IMR-90 (cell line): ENCODE measurements at regions not wholly inside any gene's neighbourhood (a gene's known extent, or its start where the extent isn't known, plus 50 kb on each side); places are given as distances from the start of the nearest gene placed in this dataset.

ENCODE experiments used
- ATAC-seq: fragments of 200-7000 bp; cut with Tn5 transposase; 2 replicates; pipeline ENCODE4 v1.9.1; 2020; ENCODE audit warnings: low read depth, mild to moderate bottlenecking, moderate library complexity
- BruUV-seq: library from RNA; stranded (reverse); fragments of 400-500 nt; replicated peaks from 2 replicates; lab custom pipeline; 2021; lab: Mats Ljungman, UMichigan
- CTCF ChIA-PET: fragments of 300-600 bp; formaldehyde crosslinking; extraction: SDS; loops from one replicate; lab custom pipeline; 2021; ENCODE audit warnings: antibody characterized with exemption; lab: Yijun Ruan, JAX
- POLR2A ChIA-PET: fragments of 300-600 bp; sonication (Branson Sonifier 250); formaldehyde crosslinking; loops from one replicate; lab custom pipeline; 2022; ENCODE audit warnings: antibody characterized with exemption; ENCODE audit not compliant: unreplicated experiment; lab: Charles Lee
- DNase-seq: peaks from one replicate; pipeline ENCODE4 v3.0.0; 2013
- H2AFZ ChIP-seq: replicated peaks from 2 replicates; pipeline ENCODE3; 2013; ENCODE audit warnings: low read length, mild to moderate bottlenecking; ENCODE audit not compliant: poor library complexity
- H2AK5ac ChIP-seq: 2 replicates; pipeline ENCODE4 v1.6.1; 2013; ENCODE audit warnings: low read depth, low read length, inconsistent platforms
- H2AK9ac ChIP-seq: replicated peaks from 2 replicates; pipeline ENCODE3; 2013; ENCODE audit warnings: mild to moderate bottlenecking, low read depth, low read length, moderate library complexity; ENCODE audit not compliant: poor library complexity
- H2BK120ac ChIP-seq: 2 replicates; pipeline ENCODE4 v1.6.1; 2013; ENCODE audit warnings: low read depth, low read length, inconsistent platforms
- H2BK15ac ChIP-seq: 3 replicates; pipeline ENCODE4 v1.6.1; 2013; ENCODE audit warnings: low read depth, low read length, inconsistent platforms
- H2BK20ac ChIP-seq: 2 replicates; pipeline ENCODE4 v1.6.1; 2013; ENCODE audit warnings: low read depth, mild to moderate bottlenecking, inconsistent platforms, low read length, moderate library complexity
- H2BK5ac ChIP-seq: 2 replicates; pipeline ENCODE4 v1.6.1; 2013; ENCODE audit warnings: mild to moderate bottlenecking, low read depth, low read length, inconsistent platforms; ENCODE audit not compliant: poor library complexity, severe bottlenecking
- H3K14ac ChIP-seq: replicated peaks from 2 replicates; pipeline ENCODE4 v1.6.1; 2013; ENCODE audit warnings: low read depth, low read length, inconsistent platforms
- H3K18ac ChIP-seq: 2 replicates; pipeline ENCODE4 v1.6.1; 2013; ENCODE audit warnings: low read depth, low read length, control low read depth
- H3K23ac ChIP-seq: 2 replicates; pipeline ENCODE4 v1.6.1; 2013; ENCODE audit warnings: low read depth, low read length, inconsistent platforms
- H3K27ac ChIP-seq: 2 replicates; pipeline ENCODE4 v1.5.1; 2013; ENCODE audit warnings: mild to moderate bottlenecking, control low read depth, low read length; ENCODE audit not compliant: insufficient read depth
- H3K27me3 ChIP-seq: 2 replicates; pipeline ENCODE4 v1.6.1; 2013; ENCODE audit warnings: low read length; ENCODE audit not compliant: control insufficient read depth, insufficient read depth
- H3K36me3 ChIP-seq: 2 replicates; pipeline ENCODE4 v1.6.1; 2013; ENCODE audit warnings: low read length, mixed read lengths; ENCODE audit not compliant: control insufficient read depth, insufficient read depth
- H3K4ac ChIP-seq: 2 replicates; pipeline ENCODE4 v1.6.1; 2013; ENCODE audit warnings: low read depth, low read length, inconsistent platforms
- H3K4me1 ChIP-seq: 2 replicates; pipeline ENCODE4 v1.6.1; 2013; ENCODE audit warnings: low read length, mixed read lengths; ENCODE audit not compliant: control insufficient read depth, insufficient read depth
- H3K4me2 ChIP-seq: 2 replicates; pipeline ENCODE4 v1.6.1; 2013; ENCODE audit warnings: low read depth, mild to moderate bottlenecking, control low read depth, low read length, moderate library complexity
- H3K4me3 ChIP-seq: 2 replicates; pipeline ENCODE4 v1.5.1; 2013; ENCODE audit warnings: low read depth, mild to moderate bottlenecking, control low read depth, low read length, moderate library complexity; ENCODE audit not compliant: insufficient read depth
- H3K56ac ChIP-seq: 2 replicates; pipeline ENCODE4 v1.6.1; 2013; ENCODE audit warnings: low read length, inconsistent platforms; ENCODE audit not compliant: insufficient read depth; ENCODE audit errors: extremely low read depth
- H3K79me1 ChIP-seq, 2 experiments: 2 replicates each; pipeline ENCODE4 v1.6.1; 2013; ENCODE audit warnings: low read length in 2 of 2, inconsistent platforms in 1 of 2, low read depth in 1 of 2
- H3K9ac ChIP-seq: 2 replicates; pipeline ENCODE4 v1.6.1; 2013; ENCODE audit warnings: low read depth, low read length, control low read depth
- H3K9me1 ChIP-seq: 2 replicates; pipeline ENCODE4 v1.6.1; 2013; ENCODE audit warnings: low read length, inconsistent platforms; ENCODE audit not compliant: insufficient read depth
- H3K9me3 ChIP-seq: 2 replicates; pipeline ENCODE4 v1.6.1; 2013; ENCODE audit warnings: low read length; ENCODE audit not compliant: control insufficient read depth, insufficient read depth
- H4K20me1 ChIP-seq: 2 replicates; pipeline ENCODE4 v1.6.1; 2013; ENCODE audit warnings: low read length, inconsistent platforms; ENCODE audit not compliant: insufficient read depth
- H4K5ac ChIP-seq: 2 replicates; pipeline ENCODE4 v1.6.1; 2013; ENCODE audit warnings: mild to moderate bottlenecking, low read depth, low read length, control low read depth
- H4K8ac ChIP-seq, 2 experiments: 2 replicates each; pipeline ENCODE4 v1.6.1; 2013; ENCODE audit warnings: low read depth in 2 of 2, low read length in 2 of 2, control low read depth in 1 of 2, inconsistent platforms in 1 of 2
- H4K91ac ChIP-seq: 2 replicates; pipeline ENCODE4 v1.6.1; 2013; ENCODE audit warnings: low read depth, low read length, inconsistent platforms; ENCODE audit not compliant: insufficient read depth
- CEBPB ChIP-seq: IDR thresholded peaks from 2 replicates; pipeline ENCODE4 v1.6.1; 2012; ENCODE audit warnings: low read depth, low read length, improper control_type of control experiment
- MAFK ChIP-seq: IDR thresholded peaks from 2 replicates; pipeline ENCODE4 v1.6.1; 2012; ENCODE audit warnings: low read depth, low read length, improper control_type of control experiment
- MXI1 ChIP-seq: IDR thresholded peaks from 2 replicates; pipeline ENCODE4 v1.6.1; 2012; ENCODE audit warnings: low read depth, mild to moderate bottlenecking, low read length, moderate library complexity, borderline replicate concordance
- RCOR1 ChIP-seq: IDR thresholded peaks from 2 replicates; pipeline ENCODE4 v1.6.1; 2012; ENCODE audit warnings: mild to moderate bottlenecking, low read length, improper control_type of control experiment; ENCODE audit not compliant: insufficient replicate concordance
- RFX5 ChIP-seq: IDR thresholded peaks from 2 replicates; pipeline ENCODE4 v1.8.0; 2012; ENCODE audit warnings: low read depth, mild to moderate bottlenecking, low read length, moderate library complexity
- SMC3 ChIP-seq: fragments of 150-350 bp; IDR thresholded peaks from 2 replicates; pipeline ENCODE4 v1.6.1; 2016; ENCODE audit warnings: low read depth, mild to moderate bottlenecking, antibody characterized with exemption, low read length, moderate library complexity
- USF2 ChIP-seq: fragments of 150-350 bp; IDR thresholded peaks from 2 replicates; pipeline ENCODE4 v1.6.1; 2017; ENCODE audit warnings: mild to moderate bottlenecking, antibody characterized with exemption, low read length, low read depth
- WGBS, 2 experiments: methylation state at CpG; one replicate each; pipeline versions ENCODE4 v1.1.5 to v1.1.7; 2013; ENCODE audit warnings: missing lambda C conversion rate in 2 of 2; ENCODE audit not compliant: insufficient read length in 1 of 2; ENCODE audit errors: extremely low coverage in 2 of 2; 5-methylcytosine and 5-hydroxymethylcytosine counted together
- dilution Hi-C: fragments of 300-500 bp; cut with HindIII; formaldehyde crosslinking; loops from one replicate; pipeline ENCODE4 v1.14.3; 2018; ENCODE audit warnings: low sequenced_read_pairs; ENCODE audit not compliant: unreplicated experiment
- in situ Hi-C: fragments of 300-500 bp; cut with MboI; formaldehyde crosslinking; loops from 3 replicates; pipeline ENCODE4 v1.14.3; 2019; ENCODE audit warnings: low sequenced_read_pairs, inconsistent platforms, mixed read lengths
- intact Hi-C: fragments of 100-400 bp; cut with micrococcal nuclease; formaldehyde crosslinking; loops from 2 replicates; pipeline ENCODE4 v1.10.0; 2022
- TF ChIP-seq, protein P1 (sequence below): fragments of 150-350 bp; IDR thresholded peaks from 2 replicates; pipeline ENCODE4 v1.6.1; 2016; ENCODE audit warnings: low read depth, mild to moderate bottlenecking, low read length, moderate library complexity, borderline replicate concordance

- H3K9me3 ChIP-seq = no peaks in the 10 kb centered on the region
- H3K4ac ChIP-seq = no peak overlapping the region
- no peak overlapping the region for H2BK15ac ChIP-seq
- no peak overlapping the region for H2AK9ac ChIP-seq
- H3K79me1 ChIP-seq = no peaks in the 10 kb centered on the region
- no peaks in the 10 kb centered on the region for H3K36me3 ChIP-seq
- H4K20me1 ChIP-seq = no peaks in the 10 kb centered on the region
- H3K9me1 ChIP-seq = no peaks in the 10 kb centered on the region
- H3K14ac ChIP-seq = no peak overlapping the region
- TF ChIP-seq SMC3 (no peak), CEBPB (no peak), MXI1 (no peak), MAFK (no peak), USF2 (no peak), RFX5 (no peak), RCOR1 (no peak)
- TF ChIP-seq, protein P1, sequence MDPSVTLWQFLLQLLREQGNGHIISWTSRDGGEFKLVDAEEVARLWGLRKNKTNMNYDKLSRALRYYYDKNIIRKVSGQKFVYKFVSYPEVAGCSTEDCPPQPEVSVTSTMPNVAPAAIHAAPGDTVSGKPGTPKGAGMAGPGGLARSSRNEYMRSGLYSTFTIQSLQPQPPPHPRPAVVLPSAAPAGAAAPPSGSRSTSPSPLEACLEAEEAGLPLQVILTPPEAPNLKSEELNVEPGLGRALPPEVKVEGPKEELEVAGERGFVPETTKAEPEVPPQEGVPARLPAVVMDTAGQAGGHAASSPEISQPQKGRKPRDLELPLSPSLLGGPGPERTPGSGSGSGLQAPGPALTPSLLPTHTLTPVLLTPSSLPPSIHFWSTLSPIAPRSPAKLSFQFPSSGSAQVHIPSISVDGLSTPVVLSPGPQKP = no peak
- no peak overlapping the region for H4K91ac ChIP-seq
- no peak overlapping the region for H2BK20ac ChIP-seq
- H3K9ac ChIP-seq = no peak overlapping the region
- peaks cover 4% of the 10 kb centered on the region; the same call in 1 of the 2 replicates for H3K27me3 ChIP-seq
- no peak overlapping the region for H3K23ac ChIP-seq
- dilution Hi-C loops = no loop called here
- H3K4me3 ChIP-seq = no peak overlapping the region
- intact Hi-C loops = no loop called here
- BruUV-seq = no TSS peak
- no peak overlapping the region for H3K27ac ChIP-seq
- no peak for ATAC-seq
- no peak overlapping the region for H3K4me2 ChIP-seq
- H3K18ac ChIP-seq = no peak overlapping the region
- H2AFZ ChIP-seq = no peak overlapping the region
- no peak overlapping the region for H3K56ac ChIP-seq
- no peak overlapping the region for H4K8ac ChIP-seq
- no peak overlapping the region for H4K5ac ChIP-seq
- no peak overlapping the region for H2BK120ac ChIP-seq
- WGBS, 2 experiments = no CpG with 5 or more reads among the region's 1 CpG
- ChIA-PET POLR2A (no interaction called here), CTCF (no interaction called here)
- H2BK5ac ChIP-seq = no peak overlapping the region
- no peak overlapping the region for H2AK5ac ChIP-seq
- in situ Hi-C loops = no loop called here
- no peaks in the 10 kb centered on the region for H3K4me1 ChIP-seq
- DNase-seq = no peak
Measured at GRCh38 chr18:41853280-41853679, 101.8 kb upstream of the PIK3C3 start.
